WI38 (cell line): ENCODE measurements at regions not wholly inside any gene's neighbourhood (a gene's known extent, or its start where the extent isn't known, plus 50 kb on each side); places are given as distances from the start of the nearest gene placed in this dataset.
"Not testable (repeated sequence)": the region's sequence is repeated elsewhere in the genome, so short reads cannot be mapped to it uniquely, and the experiment has no call there.

Source experiments
- H3K4me3 ChIP-seq: 2 replicates; pipeline ENCODE4 v1.5.1; 2011; ENCODE audit warnings: low read depth, mild to moderate bottlenecking, control low read depth, low read length
- CTCF ChIP-seq: IDR thresholded peaks from 2 replicates; pipeline ENCODE4 v1.5.1; 2012; ENCODE audit warnings: low read depth, mild to moderate bottlenecking, control low read depth, low read length

- TF ChIP-seq CTCF, result no peak
- no peak overlapping the region for H3K4me3 ChIP-seq
These were observed 57.7 kb upstream of the SLC1A4 start for GRCh38 chr2:64931246-64932115.

GRCh38 chr2:64932116-64932370, 57.2 kb upstream of the SLC1A4 start:
- no peak for TF ChIP-seq CTCF
- H3K4me3 ChIP-seq, result no peak overlapping the region

- H3K4me3 ChIP-seq, result no peak overlapping the region
- TF ChIP-seq CTCF, result no peak
These were observed 56.6 kb upstream of the SLC1A4 start for GRCh38 chr2:64932371-64933216.

GRCh38 chr2:64934530-64934929, 54.7 kb upstream of the SLC1A4 start:
- no peak overlapping the region for H3K4me3 ChIP-seq
- no peak for TF ChIP-seq CTCF

GRCh38 chr2:64936809-64937208, 52.4 kb upstream of the SLC1A4 start:
- H3K4me3 ChIP-seq, result no peak overlapping the region
- no peak for TF ChIP-seq CTCF

- H3K4me3 ChIP-seq, result not testable (repeated sequence)
These were observed 51.9 kb upstream of the SLC1A4 start for GRCh38 chr2:64937314-64937686.

GRCh38 chr2:64937687-64938491, 51.3 kb upstream of the SLC1A4 start:
- H3K4me3 ChIP-seq, result no peak overlapping the region
- no peak for TF ChIP-seq CTCF
